22Rv1 (cell line): ENCODE measurements at regions not wholly inside any gene's neighbourhood (a gene's known extent, or its start where the extent isn't known, plus 50 kb on each side); places are given as distances from the start of the nearest gene placed in this dataset.
A peak's percentile ranks its signal among the peaks of the same experiment; 100 is the strongest.

Experiments
- CTCF ChIP-seq: fragments of 450-650 bp; IDR thresholded peaks from 2 replicates; pipeline ENCODE4 v1.5.1; 2017; ENCODE audit warnings: mild to moderate bottlenecking
- ZFX ChIP-seq: fragments of 450-650 bp; IDR thresholded peaks from 2 replicates; pipeline ENCODE4 v1.6.1; 2017; ENCODE audit warnings: antibody characterized with exemption, borderline replicate concordance

- TF ChIP-seq CTCF, result 0 out of 2 replicates have a peak, but pooled peaks have one; percentile 11
- TF ChIP-seq ZFX, result no peak
Measured at GRCh38 chr6:98514073-98514720, 320.2 kb upstream of the POU3F2 start.
